ENCODE measurements at regions not wholly inside any gene's neighbourhood (a gene's known extent, or its start where the extent isn't known, plus 50 kb on each side); places are given as distances from the start of the nearest gene placed in this dataset.

GRCh38 chr1:72394457-72394856 is 112.1 kb upstream of the NEGR1 start:
- H3K36me3 ChIP-seq (replicated peaks in 1 of 2; ENCODE audit: control extremely low read depth in 1 of 2, control insufficient read depth in 1 of 2, extremely low read depth in 1 of 2, insufficient read depth in 2 of 2, low read length in 1 of 2) = no peaks in the 10 kb centered on the region
- ChIA-PET CTCF (no interaction called here), POLR2A (no interaction called here)
- WGBS (ENCODE audit: insufficient coverage) = 47% methylated on average over 3 of the region's 3 CpGs
- H3K27me3 Mint-ChIP-seq = no peaks in the 10 kb centered on the region
- intact Hi-C loops (cut with micrococcal nuclease) = no loop called here
- DNase-seq (no peak), ATAC-seq (ENCODE audit: low read depth) (no peak)
- H3K4me3 ChIP-seq (ENCODE audit: control extremely low read depth in 1 of 5, extremely low read depth in 1 of 5, insufficient read depth in 1 of 5, low read depth in 2 of 5, low read length in 4 of 5) = no peak overlapping the region
- no peak overlapping the region for H2AFZ ChIP-seq (ENCODE audit: insufficient read depth, low read depth, low read length, poor library complexity, severe bottlenecking)
- H3K9ac ChIP-seq (ENCODE audit: low read length) = no peak overlapping the region
- no peaks in the 10 kb centered on the region for H3K9me3 ChIP-seq (ENCODE audit: control extremely low read depth in 1 of 3, control insufficient read depth in 2 of 3, insufficient read depth in 1 of 3, low read length in 2 of 3)
- no peaks in the 10 kb centered on the region for H3K4me1 ChIP-seq (ENCODE audit: control insufficient read depth in 2 of 2, insufficient read depth in 2 of 2, low read length in 2 of 2)
- H3K4me1 Mint-ChIP-seq = no peaks in the 10 kb centered on the region
- no peaks in the 10 kb centered on the region for H3K9me3 Mint-ChIP-seq (ENCODE audit: insufficient read depth)
- no peak overlapping the region for H3K4me2 ChIP-seq (replicated peaks; ENCODE audit: low read depth, low read length, poor library complexity, severe bottlenecking)
- H3K4me3 Mint-ChIP-seq = no peak overlapping the region
- H4K20me1 ChIP-seq (ENCODE audit: control insufficient read depth, insufficient read depth, low read length, poor library complexity, severe bottlenecking) = no peaks in the 10 kb centered on the region
- no peak overlapping the region for H3K27ac ChIP-seq (ENCODE audit: low read length in 2 of 2)
- no peaks in the 10 kb centered on the region for H3K27me3 ChIP-seq (replicated peaks in 1 of 4; ENCODE audit: control extremely low read depth in 1 of 4, control insufficient read depth in 3 of 4, insufficient read depth in 4 of 4, low read length in 3 of 4)
- H3K79me2 ChIP-seq (ENCODE audit: control insufficient read depth, insufficient read depth, low read length) = no peaks in the 10 kb centered on the region
- no peak overlapping the region for H3K27ac Mint-ChIP-seq
- TF ChIP-seq CTCF (IDR thresholded peaks at IDR 0.05) (no peak), EZH2 (IDR thresholded peaks at IDR 0.05; ENCODE audit: borderline replicate concordance, insufficient read depth, low read depth, low read length, poor library complexity, severe bottlenecking) (no peak)

GRCh38 chr1:72379072-72379471 is 96.7 kb upstream of the NEGR1 start:
- no peak overlapping the region for H3K4me3 Mint-ChIP-seq
- intact Hi-C loops (cut with micrococcal nuclease) = no loop called here
- Histone ChIP-seq H3K36me3 (replicated peaks in 1 of 2; ENCODE audit: control extremely low read depth in 1 of 2, control insufficient read depth in 1 of 2, extremely low read depth in 1 of 2, insufficient read depth in 2 of 2, low read length in 1 of 2) (no peaks in the 10 kb centered on the region), H3K27ac (ENCODE audit: low read length in 2 of 2) (no peak overlapping the region), H4K20me1 (ENCODE audit: control insufficient read depth, insufficient read depth, low read length, poor library complexity, severe bottlenecking) (no peaks in the 10 kb centered on the region), H3K79me2 (ENCODE audit: control insufficient read depth, insufficient read depth, low read length) (no peaks in the 10 kb centered on the region), H3K9ac (ENCODE audit: low read length) (no peak overlapping the region), H3K4me3 (ENCODE audit: control extremely low read depth in 1 of 5, extremely low read depth in 1 of 5, insufficient read depth in 1 of 5, low read depth in 2 of 5, low read length in 4 of 5) (no peak overlapping the region), H3K4me2 (replicated peaks; ENCODE audit: low read depth, low read length, poor library complexity, severe bottlenecking) (no peak overlapping the region), H3K4me1 (ENCODE audit: control insufficient read depth in 2 of 2, insufficient read depth in 2 of 2, low read length in 2 of 2) (no peaks in the 10 kb centered on the region), H2AFZ (ENCODE audit: insufficient read depth, low read depth, low read length, poor library complexity, severe bottlenecking) (no peak overlapping the region), H3K27me3 (replicated peaks in 1 of 4; ENCODE audit: control extremely low read depth in 1 of 4, control insufficient read depth in 3 of 4, insufficient read depth in 4 of 4, low read length in 3 of 4) (no peaks in the 10 kb centered on the region), H3K9me3 (ENCODE audit: control extremely low read depth in 1 of 3, control insufficient read depth in 2 of 3, insufficient read depth in 1 of 3, low read length in 2 of 3) (peaks cover 0 to 7% (median 0%) of the 10 kb centered on the region in 3 donors)
- no peaks in the 10 kb centered on the region for H3K27me3 Mint-ChIP-seq
- ChIA-PET POLR2A (no interaction called here), CTCF (no interaction called here)
- no CpG with 5 or more reads among the region's 2 CpGs for WGBS (ENCODE audit: insufficient coverage)
- no peaks in the 10 kb centered on the region for H3K4me1 Mint-ChIP-seq
- H3K27ac Mint-ChIP-seq = no peak overlapping the region
- no peaks in the 10 kb centered on the region for H3K9me3 Mint-ChIP-seq (ENCODE audit: insufficient read depth)
- TF ChIP-seq EZH2 (IDR thresholded peaks at IDR 0.05; ENCODE audit: borderline replicate concordance, insufficient read depth, low read depth, low read length, poor library complexity, severe bottlenecking) (no peak), CTCF (IDR thresholded peaks at IDR 0.05) (no peak)
- DNase-seq (no peak), ATAC-seq (ENCODE audit: low read depth) (no peak)

Data from B cell (primary cell).